HepG2 (cell line): ENCODE measurements at regions not wholly inside any gene's neighbourhood (a gene's known extent, or its start where the extent isn't known, plus 50 kb on each side); places are given as distances from the start of the nearest gene placed in this dataset.

ENCODE experiments used
- FOXM1 ChIP-seq: sonication (generic); formaldehyde crosslinking; IDR thresholded peaks from 2 replicates; pipeline ENCODE4 v1.5.0; 2020; ENCODE audit warnings: missing genetic modification reagents
- GATAD2A ChIP-seq: IDR thresholded peaks from 2 replicates; pipeline ENCODE4 v1.6.1; 2016
- HDAC2 ChIP-seq: sonication (generic); formaldehyde crosslinking; IDR thresholded peaks from 2 replicates; pipeline ENCODE4 v1.4.0; 2020; ENCODE audit warnings: missing genetic modification reagents
- HES4 ChIP-seq: sonication (generic); formaldehyde crosslinking; IDR thresholded peaks from 2 replicates; pipeline ENCODE4 v1.9.0; 2021; ENCODE audit warnings: mild to moderate bottlenecking, missing genetic modification reagents, borderline replicate concordance
- IKZF1 ChIP-seq: fragments of 450-650 bp; IDR thresholded peaks from 2 replicates; pipeline ENCODE4 v1.7.1; 2016
- PTBP1 ChIP-seq: fragments of 200-400 bp; formaldehyde crosslinking; IDR thresholded peaks from 2 replicates; pipeline ENCODE4 v1.6.1; 2018; ENCODE audit warnings: low read length, low read depth; ENCODE audit not compliant: poor library complexity, severe bottlenecking
- RARA ChIP-seq: IDR thresholded peaks from 2 replicates; pipeline ENCODE4 v1.6.1; 2016; ENCODE audit warnings: missing genetic modification reagents, missing compliant biosample characterization
- SAP130 ChIP-seq: IDR thresholded peaks from 2 replicates; pipeline ENCODE4 v1.6.1; 2016; ENCODE audit warnings: low read depth
- ZNF333 ChIP-seq: sonication (generic); formaldehyde crosslinking; IDR thresholded peaks from 2 replicates; pipeline ENCODE4 v1.4.0; 2020; ENCODE audit warnings: mild to moderate bottlenecking, missing genetic modification reagents, borderline replicate concordance
- ZNF335 ChIP-seq: sonication (generic); formaldehyde crosslinking; IDR thresholded peaks from 2 replicates; pipeline ENCODE4 v1.4.0; 2020; ENCODE audit warnings: missing genetic modification reagents
- ZNF644 ChIP-seq: IDR thresholded peaks from 2 replicates; pipeline ENCODE4 v1.6.1; 2016; ENCODE audit warnings: low read depth
- ZNF660 ChIP-seq: sonication (generic); formaldehyde crosslinking; IDR thresholded peaks from 2 replicates; pipeline ENCODE4 v1.5.1; 2020; ENCODE audit warnings: mild to moderate bottlenecking, low read depth, missing genetic modification reagents, borderline replicate concordance
- ZSCAN21 ChIP-seq: sonication (generic); formaldehyde crosslinking; IDR thresholded peaks from 2 replicates; pipeline ENCODE4 v1.8.0; 2022; ENCODE audit warnings: mild to moderate bottlenecking, missing genetic modification reagents, moderate library complexity, borderline replicate concordance
- TF ChIP-seq, protein P1 (sequence below): sonication (generic); formaldehyde crosslinking; IDR thresholded peaks from 2 replicates; pipeline ENCODE4 v1.4.0; 2020; ENCODE audit warnings: missing genetic modification reagents
- TF ChIP-seq, protein P2 (sequence below): sonication (generic); formaldehyde crosslinking; IDR thresholded peaks from 2 replicates; pipeline ENCODE4 v1.5.0; 2020; ENCODE audit warnings: mild to moderate bottlenecking, missing genetic modification reagents, borderline replicate concordance
- TF ChIP-seq, protein P3 (sequence below): sonication (generic); formaldehyde crosslinking; IDR thresholded peaks from 2 replicates; pipeline ENCODE4 v1.4.0; 2020; ENCODE audit warnings: missing genetic modification reagents, low read depth, mild to moderate bottlenecking, borderline replicate concordance
- TF ChIP-seq, protein P4 (sequence below): sonication (generic); formaldehyde crosslinking; IDR thresholded peaks from 2 replicates; pipeline ENCODE4 v1.5.0; 2020; ENCODE audit warnings: mild to moderate bottlenecking, missing genetic modification reagents, moderate library complexity
- TF ChIP-seq, protein P5 (sequence below): sonication (generic); formaldehyde crosslinking; IDR thresholded peaks from 2 replicates; pipeline ENCODE4 v1.5.1; 2020; ENCODE audit warnings: mild to moderate bottlenecking, missing genetic modification reagents
- TF ChIP-seq, protein P6 (sequence below): sonication (generic); formaldehyde crosslinking; IDR thresholded peaks from 2 replicates; pipeline ENCODE4 v1.5.1; 2020; ENCODE audit warnings: mild to moderate bottlenecking, moderate library complexity, missing genetic modification reagents
- TF ChIP-seq, protein P7 (sequence below): IDR thresholded peaks from 2 replicates; pipeline ENCODE4 v1.6.1; 2016; ENCODE audit warnings: missing biosample characterization, missing genetic modification reagents, low read depth

DNA sequence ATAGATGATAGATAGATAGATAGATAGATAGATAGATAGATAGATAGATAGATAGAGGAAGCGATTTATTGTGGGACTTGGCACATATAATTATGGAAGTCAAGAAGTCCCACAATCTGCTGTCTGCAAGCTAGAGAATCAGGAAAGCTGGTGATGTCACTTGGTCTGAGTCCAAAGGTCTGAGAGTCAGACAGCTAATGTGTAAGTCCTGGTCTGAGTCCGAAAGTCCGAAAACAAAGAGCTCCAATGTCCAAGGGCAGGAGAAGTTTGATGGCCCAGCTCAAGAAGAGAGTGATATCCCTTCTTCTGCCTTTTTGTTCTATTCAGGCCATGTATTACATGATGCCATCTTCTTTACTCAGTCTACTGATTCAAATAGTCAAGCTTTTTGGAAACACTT is 53.8 kb upstream of the TCF7L2 start (continued):
- TF ChIP-seq HES4 (no peak), RARA (CRISPR knock-in tag) (peak; percentile 62), ZSCAN21 (no peak), ZNF660 (CRISPR knock-in tag) (no peak), GATAD2A (peak; percentile 73), HDAC2 (CRISPR knock-in tag) (peak; percentile 30; the same call in 1 of the 2 replicates), PTBP1 (no peak), ZNF335 (CRISPR knock-in tag) (no peak), ZNF644 (CRISPR knock-in tag) (peak; percentile 52; the same call in 1 of the 2 replicates), IKZF1 (no peak), SAP130 (CRISPR knock-in tag) (peak; percentile 39), ZNF333 (CRISPR knock-in tag) (no peak), FOXM1 (CRISPR knock-in tag) (no peak)
- TF ChIP-seq, protein P1, sequence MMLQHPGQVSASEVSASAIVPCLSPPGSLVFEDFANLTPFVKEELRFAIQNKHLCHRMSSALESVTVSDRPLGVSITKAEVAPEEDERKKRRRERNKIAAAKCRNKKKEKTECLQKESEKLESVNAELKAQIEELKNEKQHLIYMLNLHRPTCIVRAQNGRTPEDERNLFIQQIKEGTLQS (CRISPR knock-in tag), result peak; percentile 40; the same call in 1 of the 2 replicates
- TF ChIP-seq, protein P2, sequence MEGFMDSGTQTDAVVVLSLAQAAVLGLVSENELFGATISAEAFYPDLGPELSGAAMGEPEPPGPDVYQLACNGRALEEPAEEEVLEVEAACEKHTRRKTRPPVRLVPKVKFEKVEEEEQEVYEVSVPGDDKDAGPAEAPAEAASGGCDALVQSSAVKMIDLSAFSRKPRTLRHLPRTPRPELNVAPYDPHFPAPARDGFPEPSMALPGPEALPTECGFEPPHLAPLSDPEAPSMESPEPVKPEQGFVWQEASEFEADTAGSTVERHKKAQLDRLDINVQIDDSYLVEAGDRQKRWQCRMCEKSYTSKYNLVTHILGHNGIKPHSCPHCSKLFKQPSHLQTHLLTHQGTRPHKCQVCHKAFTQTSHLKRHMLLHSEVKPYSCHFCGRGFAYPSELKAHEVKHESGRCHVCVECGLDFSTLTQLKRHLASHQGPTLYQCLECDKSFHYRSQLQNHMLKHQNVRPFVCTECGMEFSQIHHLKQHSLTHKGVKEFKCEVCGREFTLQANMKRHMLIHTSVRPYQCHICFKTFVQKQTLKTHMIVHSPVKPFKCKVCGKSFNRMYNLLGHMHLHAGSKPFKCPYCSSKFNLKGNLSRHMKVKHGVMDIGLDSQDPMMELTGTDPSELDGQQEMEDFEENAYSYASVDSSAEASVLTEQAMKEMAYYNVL (CRISPR knock-in tag), result no peak
- TF ChIP-seq, protein P3, sequence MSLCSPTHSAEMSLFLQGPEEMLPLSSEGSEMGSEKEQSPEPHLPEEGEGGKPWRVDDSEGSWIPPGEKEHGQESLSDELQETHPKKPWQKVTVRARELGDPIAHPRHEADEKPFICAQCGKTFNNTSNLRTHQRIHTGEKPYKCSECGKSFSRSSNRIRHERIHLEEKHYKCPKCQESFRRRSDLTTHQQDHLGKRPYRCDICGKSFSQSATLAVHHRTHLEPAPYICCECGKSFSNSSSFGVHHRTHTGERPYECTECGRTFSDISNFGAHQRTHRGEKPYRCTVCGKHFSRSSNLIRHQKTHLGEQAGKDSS (CRISPR knock-in tag), result no peak
- TF ChIP-seq, protein P4, sequence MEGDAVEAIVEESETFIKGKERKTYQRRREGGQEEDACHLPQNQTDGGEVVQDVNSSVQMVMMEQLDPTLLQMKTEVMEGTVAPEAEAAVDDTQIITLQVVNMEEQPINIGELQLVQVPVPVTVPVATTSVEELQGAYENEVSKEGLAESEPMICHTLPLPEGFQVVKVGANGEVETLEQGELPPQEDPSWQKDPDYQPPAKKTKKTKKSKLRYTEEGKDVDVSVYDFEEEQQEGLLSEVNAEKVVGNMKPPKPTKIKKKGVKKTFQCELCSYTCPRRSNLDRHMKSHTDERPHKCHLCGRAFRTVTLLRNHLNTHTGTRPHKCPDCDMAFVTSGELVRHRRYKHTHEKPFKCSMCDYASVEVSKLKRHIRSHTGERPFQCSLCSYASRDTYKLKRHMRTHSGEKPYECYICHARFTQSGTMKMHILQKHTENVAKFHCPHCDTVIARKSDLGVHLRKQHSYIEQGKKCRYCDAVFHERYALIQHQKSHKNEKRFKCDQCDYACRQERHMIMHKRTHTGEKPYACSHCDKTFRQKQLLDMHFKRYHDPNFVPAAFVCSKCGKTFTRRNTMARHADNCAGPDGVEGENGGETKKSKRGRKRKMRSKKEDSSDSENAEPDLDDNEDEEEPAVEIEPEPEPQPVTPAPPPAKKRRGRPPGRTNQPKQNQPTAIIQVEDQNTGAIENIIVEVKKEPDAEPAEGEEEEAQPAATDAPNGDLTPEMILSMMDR, result no peak
- TF ChIP-seq, protein P5, sequence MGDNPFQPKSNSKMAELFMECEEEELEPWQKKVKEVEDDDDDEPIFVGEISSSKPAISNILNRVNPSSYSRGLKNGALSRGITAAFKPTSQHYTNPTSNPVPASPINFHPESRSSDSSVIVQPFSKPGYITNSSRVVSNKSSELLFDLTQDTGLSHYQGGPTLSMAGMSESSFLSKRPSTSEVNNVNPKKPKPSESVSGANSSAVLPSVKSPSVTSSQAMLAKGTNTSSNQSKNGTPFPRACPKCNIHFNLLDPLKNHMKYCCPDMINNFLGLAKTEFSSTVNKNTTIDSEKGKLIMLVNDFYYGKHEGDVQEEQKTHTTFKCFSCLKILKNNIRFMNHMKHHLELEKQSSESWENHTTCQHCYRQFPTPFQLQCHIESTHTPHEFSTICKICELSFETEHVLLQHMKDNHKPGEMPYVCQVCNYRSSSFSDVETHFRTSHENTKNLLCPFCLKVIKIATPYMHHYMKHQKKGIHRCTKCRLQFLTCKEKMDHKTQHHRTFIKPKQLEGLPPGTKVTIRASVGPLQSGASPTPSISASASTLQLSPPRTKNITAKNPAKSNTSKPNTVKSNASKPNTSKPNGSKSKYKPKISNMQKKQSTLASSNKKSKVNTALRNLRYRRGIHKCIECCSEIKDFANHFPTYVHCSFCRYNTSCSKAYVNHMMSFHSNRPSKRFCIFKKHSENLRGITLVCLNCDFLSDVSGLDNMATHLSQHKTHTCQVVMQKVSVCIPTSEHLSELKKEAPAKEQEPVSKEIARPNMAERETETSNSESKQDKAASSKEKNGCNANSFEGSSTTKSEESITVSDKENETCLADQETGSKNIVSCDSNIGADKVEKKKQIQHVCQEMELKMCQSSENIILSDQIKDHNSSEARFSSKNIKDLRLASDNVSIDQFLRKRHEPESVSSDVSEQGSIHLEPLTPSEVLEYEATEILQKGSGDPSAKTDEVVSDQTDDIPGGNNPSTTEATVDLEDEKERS (CRISPR knock-in tag), result 0 out of 2 replicates have a peak, but pooled peaks have one; percentile 22
- TF ChIP-seq, protein P6, sequence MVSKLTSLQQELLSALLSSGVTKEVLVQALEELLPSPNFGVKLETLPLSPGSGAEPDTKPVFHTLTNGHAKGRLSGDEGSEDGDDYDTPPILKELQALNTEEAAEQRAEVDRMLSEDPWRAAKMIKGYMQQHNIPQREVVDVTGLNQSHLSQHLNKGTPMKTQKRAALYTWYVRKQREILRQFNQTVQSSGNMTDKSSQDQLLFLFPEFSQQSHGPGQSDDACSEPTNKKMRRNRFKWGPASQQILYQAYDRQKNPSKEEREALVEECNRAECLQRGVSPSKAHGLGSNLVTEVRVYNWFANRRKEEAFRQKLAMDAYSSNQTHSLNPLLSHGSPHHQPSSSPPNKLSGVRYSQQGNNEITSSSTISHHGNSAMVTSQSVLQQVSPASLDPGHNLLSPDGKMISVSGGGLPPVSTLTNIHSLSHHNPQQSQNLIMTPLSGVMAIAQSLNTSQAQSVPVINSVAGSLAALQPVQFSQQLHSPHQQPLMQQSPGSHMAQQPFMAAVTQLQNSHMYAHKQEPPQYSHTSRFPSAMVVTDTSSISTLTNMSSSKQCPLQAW (CRISPR knock-in tag), result no peak
- TF ChIP-seq, protein P7, sequence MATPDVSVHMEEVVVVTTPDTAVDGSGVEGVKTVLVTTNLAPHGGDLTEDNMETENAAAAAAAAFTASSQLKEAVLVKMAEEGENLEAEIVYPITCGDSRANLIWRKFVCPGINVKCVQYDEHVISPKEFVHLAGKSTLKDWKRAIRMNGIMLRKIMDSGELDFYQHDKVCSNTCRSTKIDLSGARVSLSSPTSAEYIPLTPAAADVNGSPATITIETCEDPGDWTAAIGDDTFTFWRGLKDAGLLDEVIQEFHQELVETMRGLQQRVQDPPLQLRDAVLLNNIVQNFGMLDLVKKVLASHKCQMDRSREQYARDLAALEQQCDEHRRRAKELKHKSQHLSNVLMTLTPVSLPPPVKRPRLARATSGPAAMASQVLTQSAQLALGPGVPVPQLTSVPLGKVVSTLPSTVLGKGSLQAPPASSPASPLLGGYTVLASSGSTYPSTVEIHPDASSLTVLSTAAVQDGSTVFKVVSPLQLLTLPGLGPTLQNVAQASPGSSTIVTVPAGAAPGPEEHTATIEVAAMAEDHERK (CRISPR knock-in tag), result no peak
